H1 (cell line): ENCODE measurements at regions not wholly inside any gene's neighbourhood (a gene's known extent, or its start where the extent isn't known, plus 50 kb on each side); places are given as distances from the start of the nearest gene placed in this dataset.

Source experiments
- TBP ChIP-seq: IDR thresholded peaks from 2 replicates; pipeline ENCODE4 v1.6.1; 2011; ENCODE audit warnings: low read depth, low read length, improper control_type of control experiment

GRCh38 chr11:130546438-130546837, 98.0 kb downstream of the ADAMTS15 start (continued):
- TF ChIP-seq TBP, result no peak
